ENCODE measurements at regions not wholly inside any gene's neighbourhood (a gene's known extent, or its start where the extent isn't known, plus 50 kb on each side); places are given as distances from the start of the nearest gene placed in this dataset.

DNA sequence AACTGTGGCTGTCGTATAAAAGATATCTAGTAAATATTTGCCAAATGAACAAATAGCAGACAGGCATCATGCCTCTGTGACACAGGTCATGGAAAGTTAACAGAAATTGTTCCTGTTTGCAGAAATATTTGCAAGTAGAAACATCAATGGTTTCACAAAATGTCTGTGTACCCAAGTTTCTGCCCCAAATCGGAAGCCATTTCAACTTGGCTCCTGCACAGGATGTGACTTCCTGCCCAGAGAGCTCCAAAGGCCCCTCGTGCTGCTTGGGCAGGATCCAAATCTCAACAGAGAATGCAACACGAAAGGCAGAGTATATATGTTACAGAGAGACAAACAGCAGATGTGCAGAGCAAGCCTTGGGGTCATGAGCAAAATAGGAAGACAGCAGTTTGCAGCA is 95.5 kb upstream of the SERP2 start (continued):
- TF ChIP-seq, protein P1, sequence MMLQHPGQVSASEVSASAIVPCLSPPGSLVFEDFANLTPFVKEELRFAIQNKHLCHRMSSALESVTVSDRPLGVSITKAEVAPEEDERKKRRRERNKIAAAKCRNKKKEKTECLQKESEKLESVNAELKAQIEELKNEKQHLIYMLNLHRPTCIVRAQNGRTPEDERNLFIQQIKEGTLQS (IDR thresholded peaks at IDR 0.05; ENCODE audit: insufficient read depth, low read depth, low read length) = no peak
- TF ChIP-seq HDAC2 (IDR thresholded peaks at IDR 0.05; ENCODE audit: borderline replicate concordance in 1 of 2, low read depth in 2 of 2, low read length in 2 of 2) = no peak
- TF ChIP-seq TEAD4 (IDR thresholded peaks at IDR 0.05; ENCODE audit: low read depth, low read length) = no peak
- TF ChIP-seq CBX5 (IDR thresholded peaks at IDR 0.05; ENCODE audit: low read depth, low read length) = no peak
